Trophoblast cell (in vitro differentiated cells and primary cell): ENCODE measurements at regions not wholly inside any gene's neighbourhood (a gene's known extent, or its start where the extent isn't known, plus 50 kb on each side); places are given as distances from the start of the nearest gene placed in this dataset.

Experiments used
- DNase-seq, 2 donors: peaks; one replicate each; pipeline ENCODE4 v3.0.0-alpha.2; 2016
- H2AFZ ChIP-seq: 2 replicates; pipeline ENCODE4 v1.6.1; 2013; ENCODE audit warnings: low read length, moderate library complexity, mild to moderate bottlenecking; ENCODE audit not compliant: insufficient read depth, poor library complexity
- H2AK5ac ChIP-seq: 2 replicates; pipeline ENCODE4 v1.6.1; 2013; ENCODE audit warnings: mild to moderate bottlenecking, low read length
- H2BK120ac ChIP-seq: 2 replicates; pipeline ENCODE4 v1.6.1; 2013; ENCODE audit warnings: low read length, mild to moderate bottlenecking, moderate library complexity; ENCODE audit not compliant: insufficient read depth, poor library complexity
- H2BK12ac ChIP-seq: 2 replicates; pipeline ENCODE4 v1.6.1; 2013; ENCODE audit warnings: mild to moderate bottlenecking, low read length, moderate library complexity
- H2BK5ac ChIP-seq: 2 replicates; pipeline ENCODE4 v1.6.1; 2013; ENCODE audit warnings: low read length, low read depth, moderate library complexity, mild to moderate bottlenecking; ENCODE audit not compliant: poor library complexity
- H3K14ac ChIP-seq: 2 replicates; pipeline ENCODE4 v1.6.1; 2013; ENCODE audit warnings: mild to moderate bottlenecking, low read length
- H3K18ac ChIP-seq: 2 replicates; pipeline ENCODE4 v1.6.1; 2013; ENCODE audit warnings: mild to moderate bottlenecking, low read length
- H3K23ac ChIP-seq: 2 replicates; pipeline ENCODE4 v1.6.1; 2013; ENCODE audit warnings: low read length
- H3K27ac ChIP-seq: 2 replicates; pipeline ENCODE4 v1.5.1; 2013; ENCODE audit warnings: low read depth, mild to moderate bottlenecking, inconsistent platforms, low read length, moderate library complexity
- H3K27me3 ChIP-seq: 2 replicates; pipeline ENCODE4 v1.6.1; 2013; ENCODE audit warnings: inconsistent platforms, mild to moderate bottlenecking, low read length, moderate library complexity; ENCODE audit not compliant: insufficient read depth
- H3K36me3 ChIP-seq, 2 experiments: 1 replicate in 1 of 2; 2 replicates in 1 of 2; pipeline ENCODE4 v1.6.1; 2013; ENCODE audit warnings: low read length in 2 of 2, mild to moderate bottlenecking in 2 of 2, moderate library complexity in 1 of 2; ENCODE audit not compliant: insufficient read depth in 2 of 2, control insufficient read depth in 1 of 2
- H3K4ac ChIP-seq: 2 replicates; pipeline ENCODE4 v1.6.1; 2013; ENCODE audit warnings: low read depth, mild to moderate bottlenecking, low read length, moderate library complexity
- H3K4me1 ChIP-seq, 2 experiments: 1 replicate in 1 of 2; 2 replicates in 1 of 2; pipeline ENCODE4 v1.6.1; 2013; ENCODE audit warnings: low read length in 2 of 2, mild to moderate bottlenecking in 2 of 2, moderate library complexity in 1 of 2; ENCODE audit not compliant: insufficient read depth in 2 of 2, control insufficient read depth in 1 of 2
- H3K4me2 ChIP-seq: 2 replicates; pipeline ENCODE4 v1.6.1; 2013; ENCODE audit warnings: inconsistent platforms, mild to moderate bottlenecking, low read length, moderate library complexity
- H3K4me3 ChIP-seq: 2 replicates; pipeline ENCODE4 v1.5.1; 2013; ENCODE audit warnings: mild to moderate bottlenecking, low read depth, low read length, inconsistent platforms
- H3K79me1 ChIP-seq: one replicate; pipeline ENCODE4 v1.6.1; 2013; ENCODE audit warnings: low read length
- H3K79me2 ChIP-seq: 2 replicates; pipeline ENCODE4 v1.6.1; 2013; ENCODE audit warnings: low read length, mild to moderate bottlenecking; ENCODE audit not compliant: control insufficient read depth, insufficient read depth, poor library complexity
- H3K9ac ChIP-seq: 2 replicates; pipeline ENCODE4 v1.6.1; 2013; ENCODE audit warnings: mild to moderate bottlenecking, low read length
- H3K9me3 ChIP-seq: 2 replicates; pipeline ENCODE4 v1.6.1; 2013; ENCODE audit warnings: low read depth, mild to moderate bottlenecking, control low read depth, inconsistent platforms, low read length; ENCODE audit not compliant: insufficient read depth
- H4K12ac ChIP-seq: 2 replicates; pipeline ENCODE4 v1.6.1; 2013; ENCODE audit warnings: low read depth, mild to moderate bottlenecking, low read length, moderate library complexity
- H4K8ac ChIP-seq: 2 replicates; pipeline ENCODE4 v1.6.1; 2013; ENCODE audit warnings: low read depth, mild to moderate bottlenecking, low read length, moderate library complexity
- H4K91ac ChIP-seq: one replicate; pipeline ENCODE4 v1.6.1; 2013; ENCODE audit warnings: low read depth, mild to moderate bottlenecking, low read length, moderate library complexity
- WGBS: extraction: QIAGEN DNeasy Blood & Tissue Kit; methylation state at CpG from one replicate; pipeline ENCODE4 v1.1.7; 2013; ENCODE audit warnings: missing lambda C conversion rate; ENCODE audit not compliant: insufficient read length, insufficient coverage; ENCODE audit errors: extremely low coverage; 5-methylcytosine and 5-hydroxymethylcytosine counted together

DNA sequence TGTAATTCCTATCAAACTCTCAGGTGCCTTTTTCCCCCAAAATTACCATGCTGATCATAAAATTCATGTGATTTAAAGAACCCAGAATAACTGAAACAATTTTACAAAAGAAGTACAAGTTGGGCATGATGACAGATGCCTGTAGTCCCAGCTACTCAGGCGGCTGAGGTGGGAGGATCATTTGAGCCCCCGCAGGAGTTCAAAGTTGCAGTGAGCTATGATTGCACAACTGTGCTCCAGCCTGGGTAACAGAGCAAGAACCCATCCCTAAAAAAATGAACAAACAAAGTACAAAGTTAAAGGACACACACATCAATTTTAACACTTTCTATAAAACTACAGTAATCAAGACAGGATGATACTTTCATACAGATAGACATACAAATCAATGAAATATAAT is 97.9 kb upstream of the LPAR1 start:
- no peak overlapping the region for H4K12ac ChIP-seq
- no peak overlapping the region for H3K4ac ChIP-seq
- H3K23ac ChIP-seq = no peak overlapping the region
- no peak overlapping the region for H3K4me3 ChIP-seq
- H3K27ac ChIP-seq = no peak overlapping the region
- no peaks in the 10 kb centered on the region for H3K4me1 ChIP-seq
- no peaks in the 10 kb centered on the region for H3K79me1 ChIP-seq
- no peaks in the 10 kb centered on the region for H3K27me3 ChIP-seq
- no peak overlapping the region for H2AK5ac ChIP-seq
- H3K79me2 ChIP-seq = no peaks in the 10 kb centered on the region
- H3K9ac ChIP-seq = no peak overlapping the region
- H2BK120ac ChIP-seq = no peak overlapping the region
- H4K91ac ChIP-seq = no peak overlapping the region
- H3K18ac ChIP-seq = no peak overlapping the region
- H3K36me3 ChIP-seq = no peaks in the 10 kb centered on the region
- H2BK5ac ChIP-seq = no peak overlapping the region
- no peak overlapping the region for H2AFZ ChIP-seq
- no peak overlapping the region for H4K8ac ChIP-seq
- H3K4me2 ChIP-seq = no peak overlapping the region
- no peak overlapping the region for H2BK12ac ChIP-seq
- no peaks in the 10 kb centered on the region for H3K9me3 ChIP-seq
- no peak for DNase-seq
- no CpG with 5 or more reads among the region's 2 CpGs for WGBS
- no peak overlapping the region for H3K14ac ChIP-seq

DNA sequence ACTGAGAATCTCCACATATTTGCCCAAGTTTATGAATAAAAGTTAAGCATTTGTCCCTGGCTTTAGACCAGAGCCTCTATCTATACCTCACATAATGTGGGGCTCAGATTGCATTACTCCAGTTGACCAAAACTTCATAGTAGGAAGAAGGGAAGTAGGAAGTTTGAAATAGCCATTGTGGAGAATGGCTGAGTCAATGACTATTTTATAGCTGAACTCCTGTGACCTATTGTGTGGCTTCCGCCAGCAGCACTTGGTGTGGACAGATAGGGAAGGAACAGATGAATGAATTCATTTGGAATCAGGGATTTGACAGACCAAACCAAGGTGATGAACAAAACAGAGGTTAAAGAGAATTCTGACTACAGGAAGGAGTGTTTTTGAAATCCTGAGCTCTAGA is 92.9 kb upstream of the LPAR1 start:
- no peaks in the 10 kb centered on the region for H3K4me1 ChIP-seq
- no peak overlapping the region for H2BK5ac ChIP-seq
- H4K12ac ChIP-seq = no peak overlapping the region
- no peak overlapping the region for H3K14ac ChIP-seq
- H3K4ac ChIP-seq = no peak overlapping the region
- no peak overlapping the region for H3K4me2 ChIP-seq
- no peak overlapping the region for H3K27ac ChIP-seq
- no peak overlapping the region for H3K9ac ChIP-seq
- H2AK5ac ChIP-seq = no peak overlapping the region
- H3K27me3 ChIP-seq = no peaks in the 10 kb centered on the region
- no peaks in the 10 kb centered on the region for H3K9me3 ChIP-seq
- no CpG with 5 or more reads among the region's 1 CpG for WGBS
- H3K79me1 ChIP-seq = no peaks in the 10 kb centered on the region
- no peak overlapping the region for H3K4me3 ChIP-seq
- H4K91ac ChIP-seq = no peak overlapping the region
- H2BK12ac ChIP-seq = no peak overlapping the region
- no peak for DNase-seq
- no peak overlapping the region for H3K23ac ChIP-seq
- H3K18ac ChIP-seq = no peak overlapping the region
- H2AFZ ChIP-seq = no peak overlapping the region
- H3K36me3 ChIP-seq = no peaks in the 10 kb centered on the region
- no peak overlapping the region for H4K8ac ChIP-seq
- no peak overlapping the region for H2BK120ac ChIP-seq
- H3K79me2 ChIP-seq = no peaks in the 10 kb centered on the region

DNA sequence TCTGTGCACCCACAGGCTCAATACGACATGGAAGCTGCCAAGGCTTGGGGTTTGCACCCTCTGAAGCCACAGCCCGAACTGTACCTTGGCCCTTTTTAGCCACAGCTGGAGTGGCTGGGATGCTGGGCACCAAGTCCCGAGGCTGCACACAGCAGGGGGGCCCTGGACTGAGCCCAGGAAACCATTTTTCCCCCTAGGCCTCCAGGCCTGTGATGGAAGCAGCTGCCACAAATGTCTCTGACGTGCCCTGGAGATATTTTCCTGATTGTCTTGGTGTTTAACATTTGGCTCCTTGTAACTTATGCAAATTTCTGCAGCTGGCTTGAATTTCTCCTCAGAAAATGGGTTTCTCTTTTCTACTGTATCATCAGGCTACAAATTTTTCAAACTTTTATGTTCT is 82.3 kb upstream of the LPAR1 start:
- H4K12ac ChIP-seq = no peak overlapping the region
- no peak overlapping the region for H3K9ac ChIP-seq
- no CpG with 5 or more reads among the region's 4 CpGs for WGBS
- no peak overlapping the region for H2BK12ac ChIP-seq
- H3K23ac ChIP-seq = no peak overlapping the region
- no peaks in the 10 kb centered on the region for H3K27me3 ChIP-seq
- no peaks in the 10 kb centered on the region for H3K36me3 ChIP-seq
- H3K9me3 ChIP-seq = peaks cover 2% of the 10 kb centered on the region
- H3K79me1 ChIP-seq = no peaks in the 10 kb centered on the region
- no peaks in the 10 kb centered on the region for H3K79me2 ChIP-seq
- H3K4ac ChIP-seq = no peak overlapping the region
- no peak overlapping the region for H2BK5ac ChIP-seq
- H2AK5ac ChIP-seq = no peak overlapping the region
- H3K4me1 ChIP-seq = no peaks in the 10 kb centered on the region
- no peak overlapping the region for H3K18ac ChIP-seq
- no peak for DNase-seq
- no peak overlapping the region for H2AFZ ChIP-seq
- H2BK120ac ChIP-seq = no peak overlapping the region
- no peak overlapping the region for H3K4me2 ChIP-seq
- H3K14ac ChIP-seq = no peak overlapping the region
- H4K8ac ChIP-seq = no peak overlapping the region
- no peak overlapping the region for H3K27ac ChIP-seq
- H3K4me3 ChIP-seq = no peak overlapping the region
- no peak overlapping the region for H4K91ac ChIP-seq

DNA sequence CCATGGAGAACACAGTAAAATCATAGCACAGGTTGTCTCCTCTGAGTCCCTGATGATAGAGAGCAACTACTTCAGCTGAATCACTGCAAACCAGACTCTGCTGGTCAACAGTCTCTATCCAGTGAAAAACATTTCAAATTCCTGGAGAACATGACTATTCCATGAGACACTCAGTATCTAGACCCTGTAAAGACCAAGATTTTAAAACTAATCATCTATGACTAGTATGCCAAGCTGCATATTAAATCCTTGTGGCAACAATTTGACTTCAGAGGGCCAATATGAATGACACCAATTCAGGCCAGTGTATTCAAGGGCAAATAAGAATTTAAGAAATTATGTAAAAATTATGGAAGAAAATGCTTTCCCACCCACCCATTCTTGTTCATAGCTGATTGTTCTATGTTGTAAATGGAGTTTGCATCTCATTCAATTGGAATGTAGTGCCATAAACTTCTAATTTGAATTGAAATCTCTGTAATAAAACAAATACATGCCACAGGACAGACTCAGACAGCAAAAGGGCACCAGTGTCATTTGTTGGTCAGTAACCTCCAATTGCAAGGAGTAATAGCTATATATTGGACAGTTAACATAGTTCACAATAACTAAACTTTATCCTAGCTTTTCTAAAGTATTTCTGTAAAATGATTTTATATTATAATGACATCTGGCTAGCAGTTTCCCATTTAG is 80.1 kb upstream of the LPAR1 start:
- Histone ChIP-seq H3K36me3 (no peaks in the 10 kb centered on the region), H2BK5ac (no peak overlapping the region), H3K18ac (no peak overlapping the region), H3K4me2 (no peak overlapping the region), H3K27ac (no peak overlapping the region), H3K14ac (no peak overlapping the region), H3K9me3 (peaks cover 2% of the 10 kb centered on the region), H3K9ac (no peak overlapping the region), H4K12ac (no peak overlapping the region), H3K4ac (no peak overlapping the region), H2BK120ac (no peak overlapping the region), H2AK5ac (no peak overlapping the region), H3K79me2 (no peaks in the 10 kb centered on the region), H2BK12ac (no peak overlapping the region), H2AFZ (no peak overlapping the region), H4K91ac (no peak overlapping the region), H3K4me3 (no peak overlapping the region), H3K27me3 (no peaks in the 10 kb centered on the region), H3K4me1 (no peaks in the 10 kb centered on the region), H4K8ac (no peak overlapping the region), H3K23ac (no peak overlapping the region), H3K79me1 (no peaks in the 10 kb centered on the region)
- no peak for DNase-seq
